ENCODE measurements at regions not wholly inside any gene's neighbourhood (a gene's known extent, or its start where the extent isn't known, plus 50 kb on each side); places are given as distances from the start of the nearest gene placed in this dataset.
"Not testable (repeated sequence)": the region's sequence is repeated elsewhere in the genome, so short reads cannot be mapped to it uniquely, and the experiment has no call there.

GRCh38 chr1:229935157-229935556 is 131.9 kb upstream of the GALNT2 start:
- not testable (repeated sequence) for H3K27me3 ChIP-seq (ENCODE audit: control insufficient read depth, insufficient read depth, low read length); H3K36me3 ChIP-seq (ENCODE audit: control insufficient read depth, insufficient read depth, low read length); H3K4me1 ChIP-seq (ENCODE audit: control insufficient read depth, insufficient read depth, low read length); H3K4me3 ChIP-seq (ENCODE audit: low read length); H3K9ac ChIP-seq (ENCODE audit: low read length); H3K27ac ChIP-seq (ENCODE audit: low read depth, low read length)

- Histone ChIP-seq H3K9ac (ENCODE audit: low read length) (no peak overlapping the region), H3K27me3 (ENCODE audit: control insufficient read depth, insufficient read depth, low read length) (no peaks in the 10 kb centered on the region), H3K27ac (ENCODE audit: low read depth, low read length) (no peak overlapping the region), H3K4me3 (ENCODE audit: low read length) (no peak overlapping the region), H3K36me3 (ENCODE audit: control insufficient read depth, insufficient read depth, low read length) (no peaks in the 10 kb centered on the region), H3K4me1 (ENCODE audit: control insufficient read depth, insufficient read depth, low read length) (no peaks in the 10 kb centered on the region)
These were observed 128.5 kb upstream of the GALNT2 start for GRCh38 chr1:229938551-229938950.

- Histone ChIP-seq H3K27me3 (ENCODE audit: control insufficient read depth, insufficient read depth, low read length) (no peaks in the 10 kb centered on the region), H3K9ac (ENCODE audit: low read length) (no peak overlapping the region), H3K4me3 (ENCODE audit: low read length) (no peak overlapping the region), H3K4me1 (ENCODE audit: control insufficient read depth, insufficient read depth, low read length) (no peaks in the 10 kb centered on the region), H3K27ac (ENCODE audit: low read depth, low read length) (no peak overlapping the region), H3K36me3 (ENCODE audit: control insufficient read depth, insufficient read depth, low read length) (no peaks in the 10 kb centered on the region)
These were observed 126.4 kb upstream of the GALNT2 start for GRCh38 chr1:229940684-229941083.

GRCh38 chr1:229941160-229941559 is 125.9 kb upstream of the GALNT2 start:
- Histone ChIP-seq H3K27me3 (ENCODE audit: control insufficient read depth, insufficient read depth, low read length) (no peaks in the 10 kb centered on the region), H3K4me1 (ENCODE audit: control insufficient read depth, insufficient read depth, low read length) (no peaks in the 10 kb centered on the region), H3K27ac (ENCODE audit: low read depth, low read length) (no peak overlapping the region)

GRCh38 chr1:229941831-229942230 is 125.2 kb upstream of the GALNT2 start:
- Histone ChIP-seq H3K27ac (ENCODE audit: low read depth, low read length) (no peak overlapping the region), H3K9ac (ENCODE audit: low read length) (no peak overlapping the region), H3K27me3 (ENCODE audit: control insufficient read depth, insufficient read depth, low read length) (no peaks in the 10 kb centered on the region), H3K36me3 (ENCODE audit: control insufficient read depth, insufficient read depth, low read length) (no peaks in the 10 kb centered on the region), H3K4me3 (ENCODE audit: low read length) (no peak overlapping the region), H3K4me1 (ENCODE audit: control insufficient read depth, insufficient read depth, low read length) (no peaks in the 10 kb centered on the region)

More at GRCh38 chr1:229941160-229941559, 125.9 kb upstream of the GALNT2 start:
- Histone ChIP-seq H3K9ac (ENCODE audit: low read length) (no peak overlapping the region), H3K36me3 (ENCODE audit: control insufficient read depth, insufficient read depth, low read length) (no peaks in the 10 kb centered on the region), H3K4me3 (ENCODE audit: low read length) (no peak overlapping the region)

GRCh38 chr1:229942501-229942900 is 124.5 kb upstream of the GALNT2 start:
- no peaks in the 10 kb centered on the region for H3K36me3 ChIP-seq (ENCODE audit: control insufficient read depth, insufficient read depth, low read length)
- H3K4me1 ChIP-seq (ENCODE audit: control insufficient read depth, insufficient read depth, low read length) = no peaks in the 10 kb centered on the region
- H3K27me3 ChIP-seq (ENCODE audit: control insufficient read depth, insufficient read depth, low read length) = no peaks in the 10 kb centered on the region
- H3K4me3 ChIP-seq (ENCODE audit: low read length) = no peak overlapping the region
- no peak overlapping the region for H3K9ac ChIP-seq (ENCODE audit: low read length)
- H3K27ac ChIP-seq (ENCODE audit: low read depth, low read length) = no peak overlapping the region

- Histone ChIP-seq H3K9ac (ENCODE audit: low read length) (no peak overlapping the region), H3K4me1 (ENCODE audit: control insufficient read depth, insufficient read depth, low read length) (no peaks in the 10 kb centered on the region), H3K36me3 (ENCODE audit: control insufficient read depth, insufficient read depth, low read length) (no peaks in the 10 kb centered on the region), H3K27me3 (ENCODE audit: control insufficient read depth, insufficient read depth, low read length) (no peaks in the 10 kb centered on the region), H3K27ac (ENCODE audit: low read depth, low read length) (no peak overlapping the region), H3K4me3 (ENCODE audit: low read length) (no peak overlapping the region)
These were observed 123.8 kb upstream of the GALNT2 start for GRCh38 chr1:229943148-229943714.

GRCh38 chr1:229943988-229944743 is 122.9 kb upstream of the GALNT2 start:
- Histone ChIP-seq H3K27ac (ENCODE audit: low read depth, low read length) (no peak overlapping the region), H3K4me1 (ENCODE audit: control insufficient read depth, insufficient read depth, low read length) (no peaks in the 10 kb centered on the region), H3K4me3 (ENCODE audit: low read length) (no peak overlapping the region), H3K9ac (ENCODE audit: low read length) (no peak overlapping the region), H3K27me3 (ENCODE audit: control insufficient read depth, insufficient read depth, low read length) (no peaks in the 10 kb centered on the region), H3K36me3 (ENCODE audit: control insufficient read depth, insufficient read depth, low read length) (no peaks in the 10 kb centered on the region)

GRCh38 chr1:229945795-229946194 is 121.2 kb upstream of the GALNT2 start:
- Histone ChIP-seq H3K4me1 (ENCODE audit: control insufficient read depth, insufficient read depth, low read length) (no peaks in the 10 kb centered on the region), H3K27me3 (ENCODE audit: control insufficient read depth, insufficient read depth, low read length) (no peaks in the 10 kb centered on the region), H3K36me3 (ENCODE audit: control insufficient read depth, insufficient read depth, low read length) (no peaks in the 10 kb centered on the region), H3K27ac (ENCODE audit: low read depth, low read length) (no peak overlapping the region), H3K4me3 (ENCODE audit: low read length) (no peak overlapping the region), H3K9ac (ENCODE audit: low read length) (no peak overlapping the region)

- Histone ChIP-seq H3K9ac (ENCODE audit: low read length) (no peak overlapping the region), H3K27ac (ENCODE audit: low read depth, low read length) (no peak overlapping the region), H3K4me1 (ENCODE audit: control insufficient read depth, insufficient read depth, low read length) (no peaks in the 10 kb centered on the region), H3K36me3 (ENCODE audit: control insufficient read depth, insufficient read depth, low read length) (no peaks in the 10 kb centered on the region), H3K4me3 (ENCODE audit: low read length) (no peak overlapping the region), H3K27me3 (ENCODE audit: control insufficient read depth, insufficient read depth, low read length) (no peaks in the 10 kb centered on the region)
These were observed 119.1 kb upstream of the GALNT2 start for GRCh38 chr1:229947968-229948367.

- H3K4me3 ChIP-seq (ENCODE audit: low read length) = no peak overlapping the region
- no peaks in the 10 kb centered on the region for H3K4me1 ChIP-seq (ENCODE audit: control insufficient read depth, insufficient read depth, low read length)
- no peaks in the 10 kb centered on the region for H3K27me3 ChIP-seq (ENCODE audit: control insufficient read depth, insufficient read depth, low read length)
- H3K9ac ChIP-seq (ENCODE audit: low read length) = no peak overlapping the region
- no peak overlapping the region for H3K27ac ChIP-seq (ENCODE audit: low read depth, low read length)
- no peaks in the 10 kb centered on the region for H3K36me3 ChIP-seq (ENCODE audit: control insufficient read depth, insufficient read depth, low read length)
These were observed 118.6 kb upstream of the GALNT2 start for GRCh38 chr1:229948438-229948837.

GRCh38 chr1:229949500-229949899 is 117.5 kb upstream of the GALNT2 start:
- no peak overlapping the region for H3K9ac ChIP-seq (ENCODE audit: low read length)
- H3K27ac ChIP-seq (ENCODE audit: low read depth, low read length) = no peak overlapping the region
- H3K4me3 ChIP-seq (ENCODE audit: low read length) = no peak overlapping the region
- no peaks in the 10 kb centered on the region for H3K36me3 ChIP-seq (ENCODE audit: control insufficient read depth, insufficient read depth, low read length)
- no peaks in the 10 kb centered on the region for H3K27me3 ChIP-seq (ENCODE audit: control insufficient read depth, insufficient read depth, low read length)
- H3K4me1 ChIP-seq (ENCODE audit: control insufficient read depth, insufficient read depth, low read length) = no peaks in the 10 kb centered on the region

- no peaks in the 10 kb centered on the region for H3K27me3 ChIP-seq (ENCODE audit: control insufficient read depth, insufficient read depth, low read length)
- no peak overlapping the region for H3K27ac ChIP-seq (ENCODE audit: low read depth, low read length)
- H3K4me1 ChIP-seq (ENCODE audit: control insufficient read depth, insufficient read depth, low read length) = no peaks in the 10 kb centered on the region
- H3K9ac ChIP-seq (ENCODE audit: low read length) = no peak overlapping the region
- H3K36me3 ChIP-seq (ENCODE audit: control insufficient read depth, insufficient read depth, low read length) = no peaks in the 10 kb centered on the region
- no peak overlapping the region for H3K4me3 ChIP-seq (ENCODE audit: low read length)
These were observed 117.0 kb upstream of the GALNT2 start for GRCh38 chr1:229950020-229950419.
